ENCODE measurements at regions not wholly inside any gene's neighbourhood (a gene's known extent, or its start where the extent isn't known, plus 50 kb on each side); places are given as distances from the start of the nearest gene placed in this dataset.
"Not testable (repeated sequence)": the region's sequence is repeated elsewhere in the genome, so short reads cannot be mapped to it uniquely, and the experiment has no call there.

- Mint-ChIP-seq H3K27ac (no peak overlapping the region), H3K27me3 (no peaks in the 10 kb centered on the region), H3K4me1 (no peaks in the 10 kb centered on the region), H3K9me3 (no peaks in the 10 kb centered on the region), H3K4me3 (no peak overlapping the region)
- no peak for DNase-seq
- ATAC-seq, result no peak
Measured at GRCh38 chr9:13447843-13448422, 168.4 kb upstream of the MPDZ start.

- ATAC-seq, result no peak
- Mint-ChIP-seq H3K9me3 (no peaks in the 10 kb centered on the region), H3K27me3 (no peaks in the 10 kb centered on the region), H3K27ac (no peak overlapping the region), H3K4me1 (no peaks in the 10 kb centered on the region), H3K4me3 (no peak overlapping the region)
- DNase-seq, result no peak
Measured at GRCh38 chr9:13446938-13447842, 167.7 kb upstream of the MPDZ start.

- H3K4me1 Mint-ChIP-seq, result no peaks in the 10 kb centered on the region
- no peak overlapping the region for H3K27ac Mint-ChIP-seq
- H3K9me3 Mint-ChIP-seq, result no peaks in the 10 kb centered on the region
- no peaks in the 10 kb centered on the region for H3K27me3 Mint-ChIP-seq
- no peak for ATAC-seq
- DNase-seq, result no peak
- no peak overlapping the region for H3K4me3 Mint-ChIP-seq
Measured at GRCh38 chr9:13446286-13446937, 166.9 kb upstream of the MPDZ start.

GRCh38 chr9:13445103-13445500 lies 165.6 kb upstream of the MPDZ start:
- DNase-seq (no peak), ATAC-seq (no peak)
- Mint-ChIP-seq H3K4me1 (no peaks in the 10 kb centered on the region), H3K4me3 (no peak overlapping the region), H3K9me3 (no peaks in the 10 kb centered on the region), H3K27ac (no peak overlapping the region), H3K27me3 (no peaks in the 10 kb centered on the region)

- Mint-ChIP-seq H3K27ac (no peak overlapping the region), H3K9me3 (no peaks in the 10 kb centered on the region), H3K27me3 (no peaks in the 10 kb centered on the region), H3K4me1 (no peaks in the 10 kb centered on the region), H3K4me3 (no peak overlapping the region)
- no peak for DNase-seq
- ATAC-seq, result no peak
Measured at GRCh38 chr9:13444245-13445102, 165.0 kb upstream of the MPDZ start.

GRCh38 chr9:13443346-13444244 lies 164.1 kb upstream of the MPDZ start:
- ATAC-seq, result no peak
- no peak for DNase-seq
- no peaks in the 10 kb centered on the region for H3K9me3 Mint-ChIP-seq
- no peak overlapping the region for H3K4me3 Mint-ChIP-seq
- no peaks in the 10 kb centered on the region for H3K4me1 Mint-ChIP-seq
- H3K27ac Mint-ChIP-seq, result no peak overlapping the region
- H3K27me3 Mint-ChIP-seq, result no peaks in the 10 kb centered on the region

GRCh38 chr9:13439685-13440476 lies 160.4 kb upstream of the MPDZ start:
- no peaks in the 10 kb centered on the region for H3K9me3 Mint-ChIP-seq
- ATAC-seq (no peak), DNase-seq (no peak)
- H3K4me3 Mint-ChIP-seq, result no peak overlapping the region
- no peaks in the 10 kb centered on the region for H3K27me3 Mint-ChIP-seq
- no peaks in the 10 kb centered on the region for H3K4me1 Mint-ChIP-seq
- no peak overlapping the region for H3K27ac Mint-ChIP-seq

GRCh38 chr9:13437866-13438265 lies 158.4 kb upstream of the MPDZ start:
- DNase-seq, result no peak
- H3K27ac Mint-ChIP-seq, result no peak overlapping the region
- H3K27me3 Mint-ChIP-seq, result no peaks in the 10 kb centered on the region
- H3K9me3 Mint-ChIP-seq, result no peaks in the 10 kb centered on the region
- ATAC-seq, result no peak
- no peak overlapping the region for H3K4me3 Mint-ChIP-seq
- H3K4me1 Mint-ChIP-seq, result no peaks in the 10 kb centered on the region

- H3K27ac Mint-ChIP-seq, result no peak overlapping the region
- no peak for ATAC-seq
Measured at GRCh38 chr9:13436591-13436990, 157.1 kb upstream of the MPDZ start.

GRCh38 chr9:13433453-13433852 lies 154.0 kb upstream of the MPDZ start:
- H3K27ac Mint-ChIP-seq, H3K27me3 Mint-ChIP-seq, H3K4me1 Mint-ChIP-seq, H3K9me3 Mint-ChIP-seq, ATAC-seq, H3K4me3 Mint-ChIP-seq, DNase-seq: not testable (repeated sequence)

More at GRCh38 chr9:13436591-13436990, 157.1 kb upstream of the MPDZ start:
- no peak for DNase-seq
- no peaks in the 10 kb centered on the region for H3K27me3 Mint-ChIP-seq
- H3K4me3 Mint-ChIP-seq, result no peak overlapping the region
- H3K9me3 Mint-ChIP-seq, result no peaks in the 10 kb centered on the region
- H3K4me1 Mint-ChIP-seq, result no peaks in the 10 kb centered on the region

- Mint-ChIP-seq H3K27me3 (no peaks in the 10 kb centered on the region), H3K9me3 (peaks cover 0 to 6% of the 10 kb centered on the region in 2 donors), H3K4me3 (no peak overlapping the region), H3K27ac (no peak overlapping the region), H3K4me1 (no peaks in the 10 kb centered on the region)
- no peak for DNase-seq
- no peak for ATAC-seq
Measured at GRCh38 chr9:13432904-13433303, 153.4 kb upstream of the MPDZ start.

- DNase-seq, result no peak
- Mint-ChIP-seq H3K27me3 (no peaks in the 10 kb centered on the region), H3K4me3 (no peak overlapping the region), H3K27ac (no peak overlapping the region), H3K9me3 (peaks cover 0 to 6% of the 10 kb centered on the region in 2 donors), H3K4me1 (no peaks in the 10 kb centered on the region)
- no peak for ATAC-seq
Measured at GRCh38 chr9:13431692-13432091, 152.2 kb upstream of the MPDZ start.

- Mint-ChIP-seq H3K9me3 (peaks cover 0 to 6% of the 10 kb centered on the region in 2 donors), H3K4me3 (no peak overlapping the region), H3K4me1 (no peaks in the 10 kb centered on the region), H3K27ac (no peak overlapping the region), H3K27me3 (no peaks in the 10 kb centered on the region)
- no peak for DNase-seq
- no peak for ATAC-seq
Measured at GRCh38 chr9:13431222-13431536, 151.7 kb upstream of the MPDZ start.

Data from stimulated activated naive CD8-positive, alpha-beta T cell treated with anti-CD3 and anti-CD28 coated beads, Interleukin-15, amount 100 ng/mL, for 72 hours (primary cell).